Heart left ventricle (tissue), 16 donors: ENCODE measurements at regions not wholly inside any gene's neighbourhood (a gene's known extent, or its start where the extent isn't known, plus 50 kb on each side); places are given as distances from the start of the nearest gene placed in this dataset.
A peak's percentile ranks its signal among the peaks of the same experiment; 100 is the strongest.
"Not testable (repeated sequence)": the region's sequence is repeated elsewhere in the genome, so short reads cannot be mapped to it uniquely, and the experiment has no call there.

Source experiments
- ATAC-seq, 4 donors: fragments of 200-7000 bp; cut with Tn5 transposase; one replicate each; pipeline ENCODE4 v1.9.1; 2020 to 2022; ENCODE audit warnings: moderate library complexity in 4 of 4, mild to moderate bottlenecking in 3 of 4, moderate number of reproducible peaks in 1 of 4
- DNase-seq, 5 donors: peaks; one replicate each; pipeline ENCODE4 v3.0.0-alpha.2; 2020
- H3K27ac ChIP-seq, 12 donors: fragments of 200-600 bp; sonication (generic) in 4 of 12; one replicate each; pipeline versions ENCODE4 v1.5.0 to v1.8.0; 2016 to 2022; ENCODE audit warnings: mild to moderate bottlenecking in 2 of 12
- H3K27me3 ChIP-seq, 9 donors: fragments of 200-600 bp; sonication (generic) in 2 of 9; one replicate each; pipeline versions ENCODE4 v1.5.1 to v1.8.0; 2016 to 2022; ENCODE audit warnings: mild to moderate bottlenecking in 3 of 9
- H3K36me3 ChIP-seq, 9 donors: fragments of 200-600 bp; sonication (generic) in 2 of 9; one replicate each; pipeline versions ENCODE4 v1.5.0 to v1.8.0; 2018 to 2022; ENCODE audit warnings: mild to moderate bottlenecking in 2 of 9
- H3K4me1 ChIP-seq, 12 donors: fragments of 200-600 bp; sonication (generic) in 4 of 12; one replicate each; pipeline versions ENCODE4 v1.5.0 to v1.8.0; 2016 to 2022; ENCODE audit warnings: mild to moderate bottlenecking in 3 of 12
- H3K4me3 ChIP-seq, 12 donors: fragments of 200-600 bp; sonication (generic) in 4 of 12; one replicate each; pipeline versions ENCODE4 v1.5.0 to v1.8.0; 2017 to 2022; ENCODE audit warnings: mild to moderate bottlenecking in 9 of 12, moderate library complexity in 4 of 12
- H3K9me3 ChIP-seq, 12 donors: fragments of 200-600 bp; sonication (generic) in 4 of 12; one replicate each; pipeline versions ENCODE4 v1.5.0 to v1.8.0; 2016 to 2022; ENCODE audit warnings: mild to moderate bottlenecking in 1 of 12
- POLR2A ChIP-seq, 2 donors: fragments of 450-650 bp; IDR thresholded peaks; one replicate each; pipeline ENCODE4 v1.6.1; 2017; ENCODE audit warnings: antibody characterized with exemption in 2 of 2, mild to moderate bottlenecking in 2 of 2, moderate library complexity in 2 of 2
- WGBS, 4 donors: extraction: QIAGEN DNeasy Blood & Tissue Kit in 2 of 4; methylation state at CpG; one replicate each; pipeline versions ENCODE4 v1.1.5 to v1.1.7; 2013 to 2018; 5-methylcytosine and 5-hydroxymethylcytosine counted together
- intact Hi-C, 10 donors: fragments of 100-400 bp; cut with DNase I; formaldehyde crosslinking; loops; one replicate each; pipeline versions ENCODE4 v1.11.1 to v1.14.2; 2022
- TF ChIP-seq, protein P1 (sequence below), 12 donors: fragments of 200-600 bp; sonication (generic) in 4 of 12; IDR thresholded peaks; one replicate each; pipeline versions ENCODE4 v1.5.0 to v1.8.0; 2018 to 2022; ENCODE audit warnings: antibody characterized with exemption in 12 of 12, mild to moderate bottlenecking in 5 of 12
- donor health status: ischemic (EF 13 %, LVEDD 7.1; RV severe dilation, severe dysfunction).
- donor health status: healthy with polysubstance abuse.
- donor health status: DM: no; HTN: yes; CAD: no.
- donor health status: DM: no; HTN: no; CAD: no.
- donor health status: ischemic (EF 25% LVEDD 6.9; RV normal size, moderate dysfunction).
- donor health status: ischemic (EF 25% LVEDD 5.7; RV mildly dilated, moderate dysfunction).
- donor health status: healthy.
- donor health status: DM: yes; HTN: yes; CAD: no.
- donor health status: ischemic (EF 35%, LVEDD 5.7; RV mildly dilated, moderate dysfunction).
- donor health status: nonischemic (EF 11% LVEDD 7.7; RV severe dilation, severe dysfunction).
- donor health status: DM: yes; HTN: yes; CAD: no.
- donor health status: PGD.
- donor health status: ischemic (EF 29% LVEDD 5.4; RV normal size, mild dysfunction).
- donor health status: nonischemic (EF 23%, LVEDD 6.1; RV moderate dilation, normal function).

DNA sequence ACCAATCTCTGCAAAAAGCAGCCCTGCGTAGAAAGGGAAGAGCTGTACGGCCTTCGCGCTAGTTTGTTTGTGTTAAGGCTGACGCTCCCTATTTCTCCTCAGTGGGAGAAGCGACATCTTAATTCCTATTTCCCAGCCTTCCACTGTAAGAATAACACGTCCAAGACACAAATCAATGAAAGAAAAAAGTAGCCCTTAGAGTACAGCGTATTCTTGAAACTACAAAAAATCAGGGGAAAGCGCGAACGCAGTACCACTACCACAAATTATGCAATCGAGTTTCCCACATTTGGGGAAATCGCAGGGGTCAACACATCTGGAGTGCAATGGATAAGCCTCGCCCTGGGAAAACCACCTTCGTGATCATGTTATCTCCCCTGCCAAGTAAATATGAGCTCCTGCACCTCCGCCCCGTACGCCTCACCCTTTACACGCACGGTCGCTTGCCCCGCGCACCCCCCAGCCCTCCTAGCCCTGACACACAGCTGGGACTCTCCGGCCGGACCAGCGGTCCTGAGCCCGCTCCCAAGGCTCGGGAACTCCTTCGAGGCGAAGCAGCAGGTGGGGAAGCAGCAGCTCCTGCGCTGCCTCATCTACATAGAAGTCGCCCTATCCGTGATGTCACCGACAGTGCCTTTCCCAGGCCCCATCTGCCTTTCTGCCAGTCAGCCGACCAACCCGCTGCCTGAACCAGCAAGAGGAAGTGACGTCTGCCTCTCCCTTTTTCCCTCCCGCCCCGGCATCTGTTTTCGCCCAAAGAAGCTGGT lies 94.7 kb downstream of the PPIAL4G start:
- peak; percentile 75 to 98 (median 95) for ATAC-seq
- peaks cover 0 to 15% (median 0%) of the 10 kb centered on the region in 12 donors for H3K4me1 ChIP-seq
- intact Hi-C loops, result no loop called here
- no peaks in the 10 kb centered on the region for H3K9me3 ChIP-seq
- H3K27me3 ChIP-seq, result peaks cover 0 to 12% (median 0%) of the 10 kb centered on the region in 9 donors
- DNase-seq, result peak; percentile 85 to 92 (median 90)
- H3K27ac ChIP-seq, result peak overlapping the region in 11 of 12 donors; percentile 22 to 89 (median 69)
- TF ChIP-seq, protein P1, sequence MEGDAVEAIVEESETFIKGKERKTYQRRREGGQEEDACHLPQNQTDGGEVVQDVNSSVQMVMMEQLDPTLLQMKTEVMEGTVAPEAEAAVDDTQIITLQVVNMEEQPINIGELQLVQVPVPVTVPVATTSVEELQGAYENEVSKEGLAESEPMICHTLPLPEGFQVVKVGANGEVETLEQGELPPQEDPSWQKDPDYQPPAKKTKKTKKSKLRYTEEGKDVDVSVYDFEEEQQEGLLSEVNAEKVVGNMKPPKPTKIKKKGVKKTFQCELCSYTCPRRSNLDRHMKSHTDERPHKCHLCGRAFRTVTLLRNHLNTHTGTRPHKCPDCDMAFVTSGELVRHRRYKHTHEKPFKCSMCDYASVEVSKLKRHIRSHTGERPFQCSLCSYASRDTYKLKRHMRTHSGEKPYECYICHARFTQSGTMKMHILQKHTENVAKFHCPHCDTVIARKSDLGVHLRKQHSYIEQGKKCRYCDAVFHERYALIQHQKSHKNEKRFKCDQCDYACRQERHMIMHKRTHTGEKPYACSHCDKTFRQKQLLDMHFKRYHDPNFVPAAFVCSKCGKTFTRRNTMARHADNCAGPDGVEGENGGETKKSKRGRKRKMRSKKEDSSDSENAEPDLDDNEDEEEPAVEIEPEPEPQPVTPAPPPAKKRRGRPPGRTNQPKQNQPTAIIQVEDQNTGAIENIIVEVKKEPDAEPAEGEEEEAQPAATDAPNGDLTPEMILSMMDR (IDR thresholded peaks at IDR 0.05), result no peak
- peak in 1 of 2 donors; percentile 51 for TF ChIP-seq POLR2A (IDR thresholded peaks at IDR 0.05)
- peak overlapping the region; percentile 4 to 66 (median 56) for H3K4me3 ChIP-seq
- WGBS, 4 donors, result 7 to 14% (median 11%) methylated on average over 34 to 40 of the region's 40 CpGs
- H3K36me3 ChIP-seq, result no peaks in the 10 kb centered on the region

DNA sequence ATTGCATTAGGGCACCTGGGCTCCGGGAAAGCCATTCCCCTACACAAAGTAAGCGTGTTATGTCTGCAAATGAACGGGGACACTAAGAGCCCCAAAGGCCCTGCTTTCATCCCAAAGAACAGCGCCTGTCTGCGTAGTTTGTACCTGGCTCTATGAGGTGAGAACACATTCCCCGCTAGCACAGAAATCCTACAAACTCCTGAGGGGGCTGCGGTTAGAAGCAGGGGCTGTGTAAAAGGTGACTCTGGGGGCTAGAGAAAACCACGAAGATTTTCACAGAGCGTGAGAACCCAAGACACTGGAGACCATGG lies 95.2 kb downstream of the PPIAL4G start:
- DNase-seq, H3K36me3 ChIP-seq, H3K9me3 ChIP-seq, intact Hi-C loops, ATAC-seq: not testable (repeated sequence)
- Histone ChIP-seq H3K27ac (peak overlapping the region in 4 of 12 donors; percentile 77 to 89 (median 86)), H3K4me3 (peak overlapping the region in 7 of 12 donors; percentile 49 to 66 (median 61)), H3K27me3 (peaks cover 0 to 12% (median 0%) of the 10 kb centered on the region in 9 donors), H3K4me1 (peaks cover 0 to 15% (median 0%) of the 10 kb centered on the region in 12 donors)
- 58 to 75% (median 62%) methylated on average over 9 of the region's 9 CpGs for WGBS, 4 donors

DNA sequence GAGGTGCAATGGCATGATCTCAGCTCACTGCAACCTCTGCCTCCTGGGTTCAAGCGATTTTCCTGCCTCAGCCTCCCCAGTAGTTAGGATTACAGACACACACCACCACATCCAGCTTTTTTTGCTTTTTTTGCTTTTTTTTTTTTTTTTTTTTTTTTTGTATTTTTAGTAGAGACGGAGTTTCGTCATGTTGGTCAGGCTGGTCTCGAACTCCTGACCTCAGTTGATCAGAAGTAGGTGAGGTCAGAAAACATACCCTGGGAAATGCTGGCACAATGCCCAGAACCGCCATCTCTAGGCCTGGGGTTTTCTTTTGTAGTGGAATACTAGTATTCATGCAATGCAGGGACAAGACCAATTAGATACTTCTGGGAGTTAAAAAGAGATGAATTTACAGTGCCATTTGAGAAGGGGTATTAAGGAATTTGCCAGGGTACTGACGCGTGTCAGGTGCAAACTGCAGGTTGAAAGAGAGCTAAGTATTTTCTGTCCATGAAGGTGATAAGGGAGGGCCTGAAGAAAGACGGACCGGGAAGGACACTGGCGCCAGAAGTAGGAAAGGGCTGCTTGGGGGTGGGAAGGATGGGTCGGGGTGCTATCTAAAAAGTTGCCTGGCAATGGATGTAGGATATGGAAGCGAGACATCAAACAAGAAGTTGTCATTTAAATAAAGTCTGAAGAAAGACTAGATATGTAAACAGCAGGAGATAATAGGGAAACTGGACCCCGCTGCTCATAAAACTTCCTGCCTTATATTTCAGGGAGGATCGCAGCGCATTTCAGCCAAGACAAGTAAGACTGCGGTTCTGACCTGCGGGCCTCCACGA lies 95.8 kb downstream of the PPIAL4G start:
- WGBS, 4 donors, result 77 to 80% (median 79%) methylated on average over 18 of the region's 18 CpGs
- H3K9me3 ChIP-seq, ATAC-seq, DNase-seq, H3K36me3 ChIP-seq, intact Hi-C loops: not testable (repeated sequence)
- Histone ChIP-seq H3K27ac (peak overlapping the region in 1 of 12 donors; percentile 89), H3K27me3 (peaks cover 0 to 12% (median 0%) of the 10 kb centered on the region in 9 donors), H3K4me1 (peaks cover 0 to 15% (median 0%) of the 10 kb centered on the region in 12 donors), H3K4me3 (peak overlapping the region in 1 of 12 donors; percentile 66)

- Histone ChIP-seq H3K36me3 (no peaks in the 10 kb centered on the region), H3K4me3 (no peak overlapping the region), H3K9me3 (no peaks in the 10 kb centered on the region), H3K27me3 (peaks cover 0 to 17% (median 0%) of the 10 kb centered on the region in 9 donors), H3K4me1 (peaks cover 0 to 15% (median 0%) of the 10 kb centered on the region in 12 donors), H3K27ac (no peak overlapping the region)
- WGBS, 4 donors, result 86 to 98% (median 97%) methylated on average over 1 of the region's 1 CpG
- DNase-seq, result no peak
- ATAC-seq, result no peak
- TF ChIP-seq POLR2A (IDR thresholded peaks at IDR 0.05), result no peak
- TF ChIP-seq, protein P1 (IDR thresholded peaks at IDR 0.05), result no peak
- intact Hi-C loops, result no loop called here
Observed at GRCh38 chr1:148386617-148387016, 96.5 kb downstream of the PPIAL4G start.

GRCh38 chr1:148386031-148386398 lies 97.1 kb downstream of the PPIAL4G start:
- intact Hi-C loops, DNase-seq, H3K9me3 ChIP-seq, ATAC-seq, H3K4me3 ChIP-seq, H3K36me3 ChIP-seq, H3K27ac ChIP-seq: not testable (repeated sequence)
- 86 to 95% (median 89%) methylated on average over 4 of the region's 4 CpGs for WGBS, 4 donors
- peaks cover 0 to 23% (median 0%) of the 10 kb centered on the region in 9 donors for H3K27me3 ChIP-seq
- peaks cover 0 to 15% (median 0%) of the 10 kb centered on the region in 12 donors for H3K4me1 ChIP-seq
